Fibroblast of the conjunctiva (primary cell): ENCODE measurements at regions not wholly inside any gene's neighbourhood (a gene's known extent, or its start where the extent isn't known, plus 50 kb on each side); places are given as distances from the start of the nearest gene placed in this dataset.
A peak's percentile ranks its signal among the peaks of the same experiment; 100 is the strongest.

Experiments
- DNase-seq: peaks from one replicate; pipeline ENCODE4 v3.0.0-alpha.2; 2010; ENCODE audit warnings: low read depth

DNA sequence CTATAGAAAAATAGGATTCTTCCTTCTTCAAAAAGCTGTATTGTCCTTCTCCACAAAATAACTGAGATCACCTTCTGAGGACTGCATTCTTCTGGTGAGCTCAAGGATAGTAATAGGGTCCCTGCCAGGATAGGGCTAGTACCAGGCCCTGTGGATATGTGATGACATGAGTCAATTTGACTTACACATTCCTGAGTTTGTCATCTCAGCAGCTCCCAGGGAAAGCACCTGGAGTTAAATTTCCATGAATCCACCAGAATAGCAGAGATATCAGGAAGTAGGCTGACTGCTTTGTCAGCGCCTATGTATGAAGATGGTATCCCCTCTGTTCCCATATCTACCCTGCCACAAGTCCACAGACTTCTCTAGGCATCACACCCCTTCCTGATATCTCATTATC is 225.8 kb downstream of the PMP22 start:
- no peak for DNase-seq

DNA sequence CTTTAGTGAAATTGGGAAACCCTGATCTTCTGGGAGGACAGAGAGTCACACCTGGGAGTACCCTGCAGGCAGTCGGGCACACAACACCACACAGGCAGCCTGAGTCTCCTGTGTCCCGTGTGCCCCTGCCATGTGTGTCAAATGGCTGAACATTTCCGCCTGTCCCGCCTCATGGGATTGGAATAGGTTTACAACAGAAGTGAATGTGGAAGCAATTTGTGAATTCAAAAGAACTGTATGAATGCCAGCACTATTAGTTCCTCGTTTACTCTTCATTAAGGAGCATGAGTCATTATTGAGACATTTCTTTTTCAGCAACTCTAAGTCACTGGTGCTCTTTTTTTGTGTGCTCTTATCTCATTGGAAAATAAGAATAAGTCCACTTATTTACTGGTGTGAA is 226.5 kb downstream of the PMP22 start:
- peak; percentile 23 for DNase-seq

DNA sequence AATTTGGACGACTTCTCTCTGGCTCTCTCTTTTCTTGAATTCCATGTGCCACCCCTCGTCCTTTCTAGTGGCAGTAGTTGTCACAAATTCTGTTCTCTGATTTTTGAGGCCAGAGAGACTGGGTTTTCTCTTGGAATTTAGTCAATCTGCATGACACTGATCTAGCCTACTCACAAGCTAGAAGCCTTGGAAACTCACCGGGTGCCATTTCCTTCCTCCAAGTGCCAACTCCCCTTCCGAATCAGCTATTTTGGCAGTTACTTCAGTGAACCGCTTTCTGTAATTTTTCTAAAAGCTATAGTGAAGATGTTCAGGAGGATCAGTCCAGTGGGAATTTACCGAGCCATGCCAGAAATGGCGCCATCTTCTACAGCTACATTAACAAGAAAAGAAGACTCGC is 228.9 kb downstream of the PMP22 start:
- DNase-seq, result no peak

DNA sequence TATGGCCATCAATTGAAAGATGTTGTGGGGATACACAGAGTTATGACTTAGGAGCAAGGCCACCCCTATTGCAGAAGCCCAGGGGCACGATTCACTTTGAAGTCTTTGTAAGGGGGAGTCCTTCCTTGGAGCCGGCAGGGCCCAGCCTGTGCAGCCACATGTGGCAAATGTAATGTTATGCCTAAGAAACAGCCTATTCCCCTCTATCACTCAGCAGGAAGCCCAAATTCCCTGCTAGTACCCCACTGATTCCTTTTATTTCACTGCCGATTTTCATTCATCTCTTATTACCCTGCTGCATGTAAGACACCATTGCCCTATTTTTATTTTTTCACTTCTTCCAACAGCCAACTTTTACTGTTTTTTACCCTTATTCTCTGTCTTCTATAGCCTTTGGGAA is 233.2 kb downstream of the PMP22 start:
- DNase-seq, result no peak

DNA sequence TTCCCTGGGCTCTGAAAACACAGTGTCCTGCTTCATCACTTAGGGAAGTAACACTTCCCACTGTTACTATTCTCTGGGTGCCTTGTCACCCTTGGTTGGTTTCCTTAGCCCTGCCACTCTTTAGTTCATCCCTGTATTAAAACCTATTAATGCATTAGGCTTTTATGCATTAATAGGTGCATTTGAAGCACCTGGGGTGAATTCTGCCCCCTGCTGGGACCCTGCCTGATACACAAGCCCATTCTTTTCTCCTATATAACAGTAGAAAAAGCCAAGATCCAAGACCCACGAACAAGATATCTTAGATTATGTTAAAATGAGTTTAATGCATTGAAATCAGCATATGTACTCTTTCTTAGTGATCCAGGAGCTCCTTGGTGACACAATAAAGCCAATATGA is 235.7 kb downstream of the PMP22 start:
- no peak for DNase-seq

DNA sequence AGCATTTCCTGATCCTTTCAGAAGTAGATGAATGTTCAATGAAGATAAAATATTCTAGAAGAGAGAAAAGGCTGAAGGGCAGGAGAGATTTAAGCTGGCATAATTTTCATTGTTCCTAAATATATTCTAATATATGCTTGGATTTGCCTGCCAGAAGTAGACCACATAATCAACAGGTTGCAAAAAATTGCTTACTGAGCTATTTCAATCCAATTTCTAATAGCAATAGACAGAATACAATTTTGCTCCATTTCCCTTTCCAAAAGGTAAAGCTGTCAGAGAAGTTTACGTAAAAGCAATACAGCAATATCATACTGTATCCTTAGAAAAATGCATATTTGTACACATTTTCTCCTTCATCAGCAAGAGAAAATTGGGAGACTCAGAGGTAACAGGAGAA is 237.3 kb downstream of the PMP22 start:
- no peak for DNase-seq

DNA sequence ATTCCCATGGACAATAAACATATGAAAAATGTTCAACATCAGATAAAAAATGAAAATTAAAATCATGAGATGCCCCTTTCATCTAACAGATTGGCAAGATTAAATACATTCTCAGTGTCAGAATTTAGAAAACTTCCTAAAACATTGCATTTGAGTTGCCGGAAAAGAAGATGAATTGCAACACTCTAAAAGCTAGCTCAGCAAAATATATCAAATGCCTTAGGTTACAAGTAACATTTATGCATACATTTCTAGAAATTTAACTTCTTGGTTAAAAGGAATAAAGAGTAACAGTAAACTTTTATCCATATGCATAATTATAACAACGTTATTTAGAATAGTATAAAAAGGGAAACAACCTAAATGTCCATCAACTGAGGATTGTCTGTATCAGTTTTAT is 239.0 kb downstream of the PMP22 start:
- DNase-seq, result no peak

DNA sequence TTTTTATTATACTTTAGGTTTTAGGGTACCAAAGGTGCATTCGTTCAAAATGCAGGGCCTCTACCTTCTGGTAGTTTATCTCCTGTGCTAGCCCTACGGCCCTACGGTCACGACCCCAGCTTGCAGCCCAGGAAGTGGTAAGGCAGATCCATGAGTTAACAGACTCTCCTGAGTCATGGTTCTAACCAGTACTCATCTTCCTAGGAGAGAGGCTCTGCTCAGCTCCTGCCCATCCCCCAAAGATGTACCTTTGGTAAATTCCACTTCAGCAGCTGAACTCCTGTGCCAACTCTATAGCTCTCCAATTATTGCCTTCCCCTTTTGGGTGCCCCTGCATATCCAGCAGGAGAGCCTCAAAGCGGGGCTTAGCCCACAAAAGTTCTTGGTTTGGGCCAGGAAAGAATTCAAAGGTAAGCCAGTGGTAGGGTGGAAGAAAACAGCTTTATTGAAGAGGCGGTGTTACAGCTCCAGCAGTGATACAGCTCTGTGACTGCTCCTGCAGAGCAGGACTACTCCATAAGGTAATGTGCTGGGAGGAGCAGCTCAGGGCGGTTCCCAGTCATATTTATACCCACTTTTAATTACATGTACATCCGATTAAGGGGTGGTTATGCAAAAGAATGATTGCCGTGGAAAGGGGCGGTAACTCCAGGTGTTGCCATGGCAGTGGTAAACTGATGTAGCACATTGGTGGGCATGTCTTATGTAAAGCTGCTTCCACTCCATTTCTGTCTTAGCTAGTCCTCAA is 241.4 kb downstream of the PMP22 start:
- no peak for DNase-seq

DNA sequence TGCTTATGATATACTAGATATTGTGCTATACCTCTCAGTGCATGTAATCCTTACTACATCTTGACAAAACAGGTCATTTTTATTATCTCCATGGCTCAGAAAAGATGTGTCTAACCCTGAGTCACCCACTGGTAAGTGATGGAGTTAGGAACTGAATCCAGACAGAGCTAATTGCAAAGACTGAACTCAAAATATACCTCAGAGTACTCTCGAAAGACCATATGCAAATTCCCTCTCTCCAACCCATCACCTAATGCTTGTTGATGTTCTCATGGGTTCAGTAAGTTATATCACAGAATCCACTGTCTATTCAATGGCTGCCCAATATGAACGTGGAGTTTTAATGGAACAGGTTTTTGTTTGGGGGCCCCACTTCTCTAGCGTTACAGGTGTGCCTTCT is 246.0 kb downstream of the PMP22 start:
- DNase-seq, result no peak

DNA sequence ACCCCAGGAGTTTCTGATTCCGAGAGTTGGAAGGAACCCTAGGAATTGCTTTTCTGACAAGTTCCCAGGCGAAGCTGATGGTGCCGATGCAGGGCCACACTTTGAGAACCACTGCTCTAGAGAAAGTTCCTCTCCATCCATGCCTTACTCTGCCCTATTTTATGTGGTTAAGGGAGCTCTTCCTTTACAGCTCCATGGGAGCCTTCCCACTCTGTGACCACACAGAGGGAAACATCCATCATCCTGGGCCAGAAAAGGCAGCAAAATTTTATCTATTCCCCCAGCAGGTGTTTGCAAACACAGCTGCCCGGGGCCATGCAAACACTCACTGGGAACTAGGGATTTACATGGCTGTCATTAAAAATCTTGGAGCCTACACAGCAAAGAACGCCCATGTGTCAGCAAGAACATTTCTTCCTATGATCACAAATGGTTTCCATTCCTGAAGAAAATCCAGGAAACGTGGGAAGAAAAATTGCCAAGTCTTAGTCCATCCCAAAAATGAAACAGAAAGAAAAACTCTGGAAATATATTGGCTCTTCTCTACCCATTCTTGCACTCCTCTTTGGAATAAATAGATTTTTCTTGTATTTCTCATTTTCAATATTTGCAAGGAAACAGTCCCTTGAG is 252.7 kb downstream of the PMP22 start:
- DNase-seq, result no peak

DNA sequence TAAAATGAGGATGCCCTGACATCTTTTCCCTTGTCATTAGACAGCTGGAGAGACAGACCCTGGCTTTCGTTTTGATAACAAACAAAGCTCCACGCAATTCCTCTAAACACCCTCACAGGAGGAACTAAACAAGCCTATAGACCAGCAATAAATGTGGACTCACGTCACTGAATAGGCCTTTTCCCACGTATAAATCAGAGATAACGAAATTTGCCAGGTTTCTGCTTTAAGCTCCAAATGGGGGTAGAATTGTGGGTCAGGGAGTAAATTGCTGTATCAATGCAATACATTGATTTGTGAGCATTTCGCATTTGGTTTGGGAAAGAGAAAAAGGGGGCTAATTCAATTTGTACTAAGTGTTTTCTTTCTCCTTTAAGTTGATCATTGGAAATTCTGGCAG is 256.0 kb downstream of the PMP22 start:
- no peak for DNase-seq

DNA sequence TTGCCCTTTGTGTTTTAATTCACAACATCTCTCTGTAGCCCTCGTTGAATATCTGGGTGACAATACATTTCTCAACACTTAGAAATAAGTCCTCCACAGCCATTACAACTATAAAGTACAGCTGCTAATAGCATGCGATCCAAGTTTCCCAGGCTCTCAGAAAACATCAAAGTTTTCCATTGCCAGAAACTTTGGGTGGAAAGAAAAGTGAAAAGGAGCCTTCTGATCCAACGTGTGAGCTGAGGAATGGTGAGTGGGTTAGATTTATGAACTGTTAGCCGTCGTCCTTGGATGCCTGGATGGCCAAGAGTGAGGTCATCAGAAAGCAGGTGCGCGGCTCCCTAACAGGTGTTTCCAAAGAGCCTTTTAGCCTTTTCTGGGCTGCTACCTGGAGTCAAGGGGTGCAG is 258.0 kb downstream of the PMP22 start:
- DNase-seq, result no peak

DNA sequence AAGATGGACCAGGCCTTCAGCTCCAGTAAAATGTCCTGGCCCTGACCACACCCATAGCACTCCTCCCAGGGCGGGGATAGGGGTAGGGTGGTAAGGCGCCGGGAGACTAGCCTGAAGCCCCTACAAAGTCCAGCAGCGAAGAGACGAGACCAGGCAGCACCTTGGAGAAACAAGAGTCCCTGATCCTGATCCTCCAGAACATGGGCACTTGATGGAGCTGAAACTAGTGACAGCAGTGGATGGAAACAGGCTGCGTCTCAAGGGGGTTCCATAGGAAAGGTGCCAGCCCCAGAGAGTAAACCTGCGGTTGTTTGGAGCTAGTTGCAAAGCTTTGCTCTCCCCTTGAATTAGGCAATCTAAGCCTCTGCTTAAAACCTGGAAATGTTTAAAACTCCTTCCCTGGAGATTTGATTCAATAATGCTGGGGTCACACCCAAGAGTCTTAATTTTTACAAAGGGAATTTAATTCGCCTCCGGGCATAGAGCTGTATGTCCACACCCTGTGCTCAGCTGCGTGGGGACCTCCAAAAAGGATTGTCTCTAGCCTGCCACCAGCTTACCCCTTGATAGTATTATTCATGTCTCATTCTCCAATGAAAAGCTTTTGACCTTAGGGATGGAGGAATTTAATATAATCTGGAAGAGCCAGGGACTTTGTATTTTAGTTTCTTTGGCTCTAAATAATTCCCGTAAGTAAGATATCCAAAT is 258.6 kb downstream of the PMP22 start:
- peak; percentile 6 for DNase-seq

DNA sequence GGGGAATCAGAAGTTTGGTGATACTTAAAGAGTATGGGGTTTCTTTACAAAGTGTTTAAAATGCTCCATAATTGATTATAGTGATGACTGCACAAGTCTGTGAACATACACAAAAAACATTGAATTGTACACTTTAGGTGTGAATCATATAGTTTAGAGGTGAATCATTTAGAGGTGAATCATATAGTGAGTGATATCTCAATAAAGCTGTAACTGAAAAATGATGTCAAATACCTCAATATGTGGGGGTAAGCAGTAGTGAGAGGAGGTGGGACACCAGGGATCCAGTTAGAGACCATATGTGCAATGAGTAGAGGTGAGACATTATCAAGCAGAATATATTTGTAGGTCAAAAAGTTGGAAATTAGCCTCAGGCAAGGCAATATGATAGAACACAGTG is 264.5 kb downstream of the PMP22 start:
- DNase-seq, result no peak

DNA sequence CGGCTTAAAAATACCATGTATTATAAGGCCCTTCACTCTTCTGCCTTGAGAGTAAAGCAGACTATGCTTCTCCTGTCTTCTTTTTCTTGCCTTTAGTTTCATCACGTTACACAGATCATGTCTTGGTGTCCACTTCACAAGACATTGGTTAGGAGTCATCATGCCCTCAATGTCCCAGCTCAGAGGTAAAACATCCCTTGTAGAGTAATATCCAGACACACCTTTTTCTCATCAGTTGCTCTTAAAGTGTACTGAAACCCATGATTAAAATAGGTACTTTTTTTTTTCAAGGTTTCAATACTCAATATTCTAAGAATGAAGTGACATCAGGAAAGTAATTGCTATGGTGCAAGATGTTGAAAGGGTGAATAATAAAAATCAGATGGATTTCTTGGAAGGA is 267.8 kb downstream of the PMP22 start:
- DNase-seq, result no peak

DNA sequence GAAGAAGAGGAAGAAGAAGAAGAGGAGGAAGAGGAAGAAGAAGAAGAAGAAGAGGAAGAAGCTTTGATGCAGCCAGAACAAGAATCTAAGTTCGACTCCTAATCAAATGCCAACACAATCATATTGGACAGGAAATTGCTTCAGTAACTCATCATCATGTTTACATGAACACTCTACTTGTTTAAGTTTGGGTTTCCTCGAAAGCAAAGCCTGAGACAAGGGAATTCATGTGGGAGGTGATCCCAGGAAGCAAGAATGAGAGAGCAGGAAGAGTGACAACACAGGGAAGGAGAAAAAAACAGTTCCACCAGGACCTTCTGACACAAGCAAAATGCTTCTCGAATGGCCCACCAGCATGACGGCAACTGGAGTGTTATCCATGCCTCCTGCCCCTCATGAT is 279.0 kb downstream of the PMP22 start:
- no peak for DNase-seq

DNA sequence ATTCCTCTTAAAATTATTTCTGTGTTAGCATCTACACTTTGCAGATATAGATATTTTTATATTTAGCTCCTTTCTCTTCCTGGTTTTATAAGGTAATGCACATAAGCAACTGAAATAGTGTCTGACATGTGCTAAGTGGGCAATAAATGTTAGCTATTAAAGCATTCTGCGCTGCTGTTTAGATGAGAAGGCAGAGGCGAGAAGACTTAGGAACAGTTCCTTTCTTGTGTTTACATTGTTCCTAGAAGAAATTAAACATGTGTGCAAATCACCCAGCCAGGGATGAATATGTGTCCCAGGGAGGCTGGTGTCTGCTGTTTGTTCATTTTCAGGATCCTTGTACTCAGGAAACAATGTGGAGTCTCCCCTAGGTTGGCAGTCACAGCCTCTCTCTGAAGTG is 292.3 kb downstream of the PMP22 start:
- no peak for DNase-seq

DNA sequence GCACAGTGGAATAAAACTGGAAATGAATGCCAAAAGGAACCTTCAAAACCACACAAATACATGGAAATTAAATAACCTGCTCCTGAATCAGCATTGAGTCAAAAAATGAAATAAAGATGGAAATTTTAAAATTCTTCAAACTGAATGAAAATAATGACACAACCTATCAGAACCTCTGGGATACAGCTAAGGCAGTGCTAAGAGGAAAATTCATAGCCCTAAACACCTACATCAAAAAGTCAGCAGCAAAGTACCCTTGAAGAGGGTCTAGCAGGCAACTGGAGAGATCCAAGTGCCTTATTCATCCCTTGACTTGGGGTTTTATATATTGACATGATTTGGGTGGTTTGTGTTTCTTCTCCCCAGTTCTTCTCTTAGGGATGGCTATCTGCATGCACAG is 294.1 kb downstream of the PMP22 start:
- DNase-seq, result no peak

DNA sequence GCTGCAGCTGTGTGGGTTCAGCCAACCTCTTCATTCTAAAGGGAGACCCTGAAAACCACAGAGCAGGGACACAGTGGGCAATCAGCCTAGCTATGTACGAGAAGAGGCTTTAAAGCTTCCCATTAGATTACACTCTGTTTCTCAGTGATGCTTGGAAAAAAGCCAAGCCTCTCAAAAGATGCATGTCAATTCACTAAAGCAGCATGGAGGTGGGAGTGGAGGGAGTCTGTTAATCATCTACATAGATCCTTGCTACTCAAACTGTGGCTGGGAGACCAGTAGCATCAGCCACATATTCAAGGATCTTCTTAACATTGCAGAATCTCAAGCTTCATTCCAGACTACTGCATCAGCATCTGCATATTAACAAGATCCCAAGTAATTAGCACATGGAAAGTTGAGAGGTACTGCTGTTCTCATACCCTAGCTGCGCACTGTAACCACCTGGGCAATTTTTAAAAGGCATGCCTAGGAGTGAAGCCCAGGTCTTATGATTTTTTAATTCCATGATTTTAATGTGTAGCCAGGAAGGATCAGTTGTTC is 305.9 kb downstream of the PMP22 start:
- DNase-seq, result no peak

DNA sequence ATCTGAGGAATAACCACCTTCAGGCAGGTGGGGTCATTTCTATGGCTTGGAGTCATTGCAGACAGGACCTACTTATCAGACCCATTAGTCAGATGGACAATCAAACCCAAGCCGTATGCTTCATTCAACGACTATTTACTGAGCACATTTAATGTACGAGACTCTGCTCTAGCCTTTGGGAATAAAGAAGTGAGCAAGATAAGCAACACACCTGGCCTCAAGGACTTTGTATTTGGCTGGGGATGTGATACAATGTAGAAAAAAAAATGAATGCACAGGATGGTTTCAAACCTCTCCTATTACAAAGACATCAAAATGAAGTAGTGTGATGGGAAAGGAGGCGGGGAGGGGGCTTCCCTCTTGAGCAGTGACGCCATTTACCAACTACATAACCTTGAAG is 311.7 kb downstream of the PMP22 start:
- no peak for DNase-seq

DNA sequence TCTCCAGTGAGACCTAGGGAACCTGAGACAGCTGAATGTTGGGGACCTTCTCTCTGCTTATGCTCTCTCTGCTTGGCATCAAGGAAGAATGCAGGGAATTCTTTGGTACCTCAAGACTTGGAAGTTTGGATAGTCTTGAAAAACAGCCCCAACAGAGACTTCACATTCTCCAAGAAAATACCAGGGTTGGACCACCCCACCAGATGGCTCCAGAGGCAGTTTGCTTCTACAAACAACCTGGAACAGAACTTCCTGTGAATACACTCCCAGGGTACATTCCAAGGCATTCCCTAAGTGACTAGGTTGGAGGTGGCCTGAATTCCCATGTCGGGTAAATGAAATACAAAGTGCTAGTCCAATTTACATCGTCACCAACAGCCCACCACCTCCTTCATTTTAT is 314.4 kb downstream of the PMP22 start:
- no peak for DNase-seq

DNA sequence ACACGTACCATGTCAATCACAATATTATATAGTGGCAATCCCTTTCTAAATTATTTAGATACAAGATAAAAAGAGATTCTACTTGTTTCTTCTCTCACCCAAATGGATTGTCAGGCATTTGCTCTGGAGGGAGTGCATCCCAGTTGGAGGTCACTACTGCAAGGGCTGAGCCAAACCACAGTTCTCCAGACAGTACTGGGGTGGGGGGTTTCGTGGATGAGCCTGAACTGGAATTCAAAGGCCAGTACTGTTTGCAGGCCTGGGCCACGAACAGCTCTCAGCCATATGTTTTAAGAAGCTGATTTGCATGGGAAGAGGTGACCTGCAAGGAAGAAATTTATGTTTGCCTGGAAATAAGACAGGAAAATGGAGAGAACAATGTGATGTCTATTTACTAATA is 314.9 kb downstream of the PMP22 start:
- DNase-seq, result no peak

DNA sequence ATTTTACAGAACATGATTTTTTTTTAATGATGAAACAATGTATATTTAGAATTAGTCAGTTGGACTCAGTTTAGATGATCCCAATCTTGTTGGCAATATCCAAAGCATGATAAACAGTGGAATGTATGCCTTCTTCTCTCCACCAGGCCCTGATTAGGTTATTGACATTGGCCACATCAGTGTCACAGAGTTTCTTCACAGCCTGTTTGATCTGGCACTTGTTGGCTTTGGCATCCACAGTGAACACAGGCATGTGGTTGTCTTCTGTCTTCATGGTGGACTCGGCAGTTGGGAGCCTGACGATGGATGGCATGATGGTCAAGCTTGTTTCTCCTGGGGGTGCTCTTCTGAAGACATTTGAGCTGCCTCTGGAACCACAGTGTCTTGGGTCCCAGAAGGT is 317.5 kb downstream of the PMP22 start:
- no peak for DNase-seq
